Epithelial cell of proximal tubule (primary cell): ENCODE measurements at regions not wholly inside any gene's neighbourhood (a gene's known extent, or its start where the extent isn't known, plus 50 kb on each side); places are given as distances from the start of the nearest gene placed in this dataset.

ENCODE experiments used
- DNase-seq: peaks from one replicate; pipeline ENCODE4 v3.0.0-alpha.2; 2011; ENCODE audit warnings: low read depth
- H3K4me3 ChIP-seq: 2 replicates; pipeline ENCODE4 v1.5.1; 2011; ENCODE audit warnings: low read depth, mild to moderate bottlenecking, low read length
- CTCF ChIP-seq: conservative IDR thresholded peaks from 2 replicates; pipeline ENCODE4 v1.5.1; 2012; ENCODE audit warnings: low read depth, mild to moderate bottlenecking, low read length

DNA sequence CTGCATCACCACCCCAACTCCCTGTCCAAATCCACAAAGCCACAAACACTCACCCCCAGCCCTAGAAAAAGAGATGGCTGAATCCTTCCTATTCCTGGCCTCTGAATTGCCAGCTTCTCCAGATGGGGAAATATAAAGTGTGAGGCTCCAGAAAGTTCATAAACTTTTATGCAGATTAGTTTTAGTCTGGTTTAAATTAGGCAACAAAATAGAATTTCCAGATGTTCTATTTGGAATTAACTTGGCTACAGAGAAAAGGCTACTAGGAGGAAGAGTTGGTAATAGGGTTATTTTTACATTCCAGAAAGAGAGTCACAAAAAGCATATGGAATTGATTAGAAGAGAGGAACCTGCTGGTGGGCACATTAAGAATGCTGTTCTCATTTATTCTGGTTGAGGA lies 56.0 kb downstream of the EN1 start:
- DNase-seq: no peak
- H3K4me3 ChIP-seq: no peak overlapping the region
- no peak for TF ChIP-seq CTCF

DNA sequence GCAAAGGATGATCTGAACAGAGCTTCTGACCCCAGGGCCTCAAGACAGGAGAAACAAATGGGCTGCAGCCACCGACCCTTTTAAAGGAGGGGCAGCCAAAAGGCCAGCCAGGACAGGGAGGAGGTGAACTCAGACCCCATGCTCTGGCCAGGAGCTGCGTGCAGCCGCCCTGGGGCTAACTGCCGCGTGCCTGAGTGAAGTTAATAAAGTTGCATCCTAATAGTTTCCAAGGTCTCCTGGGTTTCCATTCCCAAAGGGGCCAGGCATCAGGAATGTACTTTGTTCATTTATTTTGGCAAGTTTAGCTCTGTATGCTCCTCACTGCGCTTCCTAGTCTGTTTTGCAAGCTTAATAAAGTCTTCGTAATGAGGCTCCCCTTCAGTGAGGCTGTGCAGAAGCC lies 60.7 kb downstream of the EN1 start:
- DNase-seq: no peak
- no peak for TF ChIP-seq CTCF
- no peak overlapping the region for H3K4me3 ChIP-seq

- DNase-seq: no peak
- TF ChIP-seq CTCF: no peak
- H3K4me3 ChIP-seq: no peak overlapping the region
Observed at GRCh38 chr2:118784860-118785259, 62.6 kb downstream of the EN1 start.

- no peak for TF ChIP-seq CTCF
- H3K4me3 ChIP-seq: no peak overlapping the region
- DNase-seq: no peak
Observed at GRCh38 chr2:118779362-118779761, 68.1 kb downstream of the EN1 start.

GRCh38 chr2:118774458-118775133 lies 72.9 kb downstream of the EN1 start:
- H3K4me3 ChIP-seq: peak overlapping the region; percentile 55
- TF ChIP-seq CTCF: no peak
- no peak for DNase-seq

DNA sequence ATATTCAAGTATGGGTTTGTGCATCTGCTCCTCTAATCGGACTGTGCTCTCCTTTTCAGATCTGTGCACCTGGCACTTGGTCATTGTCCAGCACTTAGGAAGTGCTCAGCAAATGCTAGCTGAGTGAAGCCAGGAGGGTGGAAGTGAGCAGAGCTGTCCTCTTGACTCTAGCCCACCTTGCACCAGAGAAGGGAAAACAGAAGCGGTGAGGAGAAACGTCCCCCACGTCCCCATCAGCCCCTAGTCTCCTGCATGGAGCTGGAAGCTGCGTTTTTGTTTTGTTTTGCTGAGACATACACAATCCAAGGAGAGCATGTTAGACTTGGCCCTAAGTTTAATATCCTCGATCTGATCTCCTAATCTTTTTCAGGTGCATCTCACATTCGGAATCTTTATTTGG lies 73.6 kb downstream of the EN1 start:
- no peak for TF ChIP-seq CTCF
- no peak for DNase-seq
- H3K4me3 ChIP-seq: no peak overlapping the region

- no peak for DNase-seq
- TF ChIP-seq CTCF: no peak
- H3K4me3 ChIP-seq: no peak overlapping the region
Observed at GRCh38 chr2:118772487-118773200, 74.8 kb downstream of the EN1 start.
